GM18861 (cell line): ENCODE measurements at regions not wholly inside any gene's neighbourhood (a gene's known extent, or its start where the extent isn't known, plus 50 kb on each side); places are given as distances from the start of the nearest gene placed in this dataset.
"Not testable (repeated sequence)": the region's sequence is repeated elsewhere in the genome, so short reads cannot be mapped to it uniquely, and the experiment has no call there.

Source experiments
- ATAC-seq: cut with Tn5 transposase; IDR thresholded peaks from one replicate; pipeline ENCODE4 v1.9.1; 2021; ENCODE audit not compliant: unreplicated experiment

DNA sequence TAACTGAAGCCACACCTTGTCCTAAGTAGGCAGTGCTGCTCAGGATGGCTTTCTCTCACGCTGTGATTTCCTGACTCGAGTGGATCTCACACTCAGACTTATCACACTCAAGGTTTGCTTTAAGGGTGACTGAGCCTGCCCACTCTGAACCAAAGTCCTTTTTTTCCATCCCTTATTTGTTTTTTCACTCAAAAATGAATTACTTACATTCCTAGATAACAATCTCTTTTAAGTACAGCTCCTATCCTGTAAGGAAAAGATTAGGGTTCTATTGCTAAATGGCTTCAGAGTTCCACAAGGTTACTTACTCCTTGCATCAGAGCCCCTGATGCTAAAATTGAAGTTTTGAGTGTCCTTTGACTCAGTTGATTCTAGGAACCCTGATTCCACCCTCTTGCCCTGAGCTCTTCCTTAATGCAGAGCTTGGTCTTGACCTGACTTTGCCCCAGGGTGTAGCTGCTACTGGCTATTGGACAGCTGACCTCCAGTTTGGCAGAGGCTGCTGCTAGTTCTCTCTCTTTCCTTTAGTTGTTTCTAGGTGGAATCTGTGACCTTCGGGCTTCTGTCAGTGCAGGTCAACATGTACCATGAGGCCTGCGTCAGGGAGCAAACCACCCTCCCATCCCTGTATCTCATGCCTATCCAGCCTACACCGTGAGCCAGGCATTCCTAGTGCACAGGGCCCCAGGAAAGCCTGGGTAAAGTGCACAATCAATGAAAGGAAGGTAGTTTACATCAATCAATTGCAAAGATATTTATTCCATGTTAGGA is 80.1 kb upstream of the CD55 start:
- ATAC-seq: no peak

DNA sequence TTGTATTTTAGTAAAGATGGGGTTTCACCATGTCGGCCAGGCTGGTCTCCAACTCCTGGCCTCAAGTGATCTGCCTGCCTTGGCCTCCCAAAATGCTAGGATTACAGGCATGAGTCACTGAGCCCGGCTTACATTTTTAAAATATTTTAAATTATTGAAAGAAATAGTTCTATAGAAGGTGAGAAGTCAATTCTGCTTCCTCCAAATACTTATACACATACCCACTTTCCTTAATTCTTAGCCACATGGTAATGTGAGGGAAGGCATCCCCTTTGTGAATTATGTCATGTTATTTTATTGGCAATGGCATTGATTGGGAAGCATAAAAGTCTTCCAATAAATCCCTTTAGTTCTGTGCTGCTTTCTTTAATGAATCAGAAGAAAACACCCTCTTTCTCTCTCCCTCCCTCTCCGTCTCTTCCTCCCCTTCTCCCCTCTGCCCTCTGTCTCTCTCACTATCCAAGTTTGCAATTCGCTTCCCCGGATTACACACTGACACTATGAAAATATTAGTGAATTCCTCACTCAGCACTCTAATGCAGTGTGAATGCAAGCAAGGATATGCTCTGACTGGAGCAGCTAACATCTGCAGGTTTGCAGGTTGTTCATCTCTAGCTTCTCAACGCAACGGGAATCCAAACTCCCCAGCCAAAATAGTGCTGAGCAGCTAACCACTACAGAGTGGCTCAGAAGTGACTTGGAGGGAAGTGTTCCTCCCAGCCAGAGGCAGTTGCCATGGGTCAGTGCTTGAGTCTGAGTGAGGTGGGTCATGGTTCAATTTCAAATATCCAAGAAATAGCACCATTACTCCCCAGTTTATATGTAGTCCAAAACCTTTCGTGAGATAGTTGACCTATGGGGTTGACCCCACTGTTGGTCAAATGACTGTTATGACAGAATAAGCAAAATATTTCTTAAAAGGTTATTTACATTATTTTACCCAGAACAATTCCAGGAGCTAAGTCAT is 77.8 kb upstream of the CD55 start:
- ATAC-seq: no peak

DNA sequence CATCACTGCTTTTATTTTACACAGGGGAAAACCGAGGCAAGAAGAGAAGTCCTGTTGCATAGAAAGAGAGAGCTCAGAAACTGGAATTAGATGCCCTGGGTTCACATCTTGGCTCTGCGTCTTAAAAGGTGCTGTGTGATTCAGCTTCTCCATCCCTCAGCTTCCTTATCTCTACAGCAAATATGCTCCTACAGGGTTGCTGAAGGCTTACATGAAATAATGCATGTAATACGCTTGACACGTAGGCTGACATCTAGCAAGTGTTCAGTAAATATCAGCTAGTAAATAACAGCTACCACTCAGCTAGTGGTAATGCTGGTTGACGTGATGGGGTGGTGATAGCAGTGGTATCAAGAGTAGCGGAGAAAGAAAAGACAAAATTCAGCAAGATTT is 77.1 kb upstream of the CD55 start:
- ATAC-seq: no peak

DNA sequence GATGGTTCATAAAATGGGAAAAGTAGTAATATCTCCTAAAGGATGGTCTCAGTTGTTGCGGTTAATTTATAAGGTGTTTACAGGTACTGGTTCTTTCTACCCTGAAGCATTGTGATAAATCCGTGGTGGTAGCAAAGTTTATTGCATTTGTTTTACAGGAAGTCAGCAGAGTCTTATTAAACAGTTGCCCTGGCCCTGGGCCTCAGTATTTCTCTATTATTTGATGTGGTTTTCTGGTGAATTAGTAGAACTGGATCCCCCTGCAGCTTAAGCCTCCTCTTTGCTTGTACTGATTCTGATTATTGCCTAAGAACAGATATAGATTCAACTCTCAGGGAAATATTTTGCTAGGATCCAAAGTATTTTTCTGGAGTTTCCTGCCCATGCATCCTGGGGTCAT is 76.4 kb upstream of the CD55 start:
- no peak for ATAC-seq

DNA sequence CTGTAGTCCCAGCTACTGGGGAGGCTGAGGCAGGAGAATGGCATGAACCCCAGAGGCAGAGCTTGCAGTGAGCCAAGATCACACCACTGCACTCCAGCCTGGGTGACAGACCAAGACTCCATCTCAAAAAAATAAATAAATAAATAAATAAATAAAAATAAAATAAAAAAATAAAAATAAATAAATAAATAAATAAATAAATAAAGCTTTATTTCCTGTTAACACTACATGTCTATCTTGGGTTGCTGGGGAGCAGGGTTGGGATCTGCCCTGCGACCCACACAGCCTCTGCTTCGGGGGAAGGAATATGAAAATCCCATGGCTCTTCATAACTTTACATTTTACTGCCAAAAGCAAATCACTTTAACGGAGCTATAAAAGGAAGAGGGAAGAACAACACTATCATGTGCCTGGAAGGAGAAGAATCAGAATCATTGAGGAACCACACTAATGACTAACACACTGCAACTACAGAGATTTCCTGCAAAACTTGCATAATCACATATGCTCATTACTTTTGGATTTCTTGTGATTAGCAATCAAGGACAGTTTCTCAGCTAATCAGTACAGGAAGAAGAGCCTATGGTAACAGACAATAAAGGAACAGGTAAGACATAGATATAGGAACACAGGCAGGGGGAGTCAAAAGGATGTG is 72.8 kb upstream of the CD55 start:
- no peak for ATAC-seq

DNA sequence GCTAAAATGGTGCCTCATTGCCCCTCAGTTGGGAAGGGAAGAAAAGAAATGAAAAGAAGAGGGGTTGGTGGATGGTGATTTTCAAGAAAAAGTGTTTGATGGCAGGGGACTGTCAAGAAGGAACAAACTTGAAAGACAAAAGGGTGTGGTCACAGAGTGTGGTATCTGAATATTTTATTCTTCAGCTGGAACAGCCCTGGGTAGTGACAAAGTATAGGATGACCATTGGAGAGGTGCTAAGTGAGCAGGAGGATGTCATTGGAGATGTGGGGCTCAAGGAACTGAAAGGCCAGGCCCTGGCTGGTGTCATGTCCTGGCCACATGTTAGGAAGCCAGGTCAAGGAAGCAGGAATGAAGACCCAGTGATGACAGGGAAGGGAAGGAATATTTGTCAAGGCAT is 71.0 kb upstream of the CD55 start:
- ATAC-seq: no peak

DNA sequence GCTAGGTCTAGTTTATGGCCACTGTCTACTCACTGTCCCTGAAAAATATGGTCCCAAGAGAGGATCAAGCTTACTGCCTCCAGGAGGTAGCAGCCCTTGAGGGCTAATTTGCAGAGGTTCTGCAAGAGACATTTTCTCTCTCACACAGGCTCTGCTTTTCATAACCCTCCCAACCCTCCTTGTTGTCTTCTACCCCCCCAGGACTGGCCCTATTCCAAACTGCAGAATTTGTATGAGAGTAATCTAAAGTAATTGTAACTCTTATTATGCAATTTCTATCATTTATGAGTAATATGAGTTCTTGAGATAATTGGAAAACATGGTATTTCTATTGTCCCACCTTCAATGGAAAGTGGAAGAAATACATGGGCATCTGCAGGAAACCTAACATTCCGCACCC is 70.4 kb upstream of the CD55 start:
- no peak for ATAC-seq

DNA sequence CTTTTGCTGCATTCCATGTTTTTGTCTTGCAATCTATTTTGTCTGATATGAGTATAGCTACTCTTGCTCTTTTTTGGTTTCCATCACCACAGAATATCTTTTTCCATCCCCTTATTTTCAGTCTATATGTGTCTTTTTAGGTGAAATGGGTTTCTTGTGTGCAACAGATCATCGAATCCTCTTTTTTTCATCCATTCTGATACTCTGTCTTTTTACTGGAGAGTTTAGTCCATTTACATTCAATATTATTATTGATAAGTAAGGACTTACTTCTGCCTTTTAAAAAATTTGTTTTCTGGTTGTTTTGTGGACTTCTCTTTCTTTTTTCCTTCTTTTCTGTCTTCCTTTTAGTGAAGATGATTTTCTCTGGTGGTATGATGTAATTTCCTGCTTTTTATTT is 64.6 kb upstream of the CD55 start:
- no peak for ATAC-seq

DNA sequence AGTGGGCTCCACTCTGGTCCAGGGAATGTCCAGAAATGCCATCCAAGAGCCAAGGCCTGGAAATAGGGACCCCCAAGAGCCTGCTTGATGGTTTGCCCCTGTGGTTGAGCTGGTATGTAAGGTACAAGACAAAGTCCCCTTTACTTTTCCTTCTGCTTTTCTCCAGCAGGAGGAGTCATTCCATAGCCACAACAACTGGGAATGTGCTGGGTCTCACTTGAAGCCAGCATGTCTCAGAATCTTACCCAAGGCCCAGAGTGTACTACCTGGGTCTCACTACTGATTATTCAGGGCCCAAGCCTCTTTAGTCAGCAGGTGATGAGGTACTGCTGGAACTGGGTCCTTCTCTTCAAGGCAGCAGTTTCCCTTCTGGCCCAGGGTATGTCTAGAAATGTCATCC is 62.1 kb upstream of the CD55 start:
- no peak for ATAC-seq

DNA sequence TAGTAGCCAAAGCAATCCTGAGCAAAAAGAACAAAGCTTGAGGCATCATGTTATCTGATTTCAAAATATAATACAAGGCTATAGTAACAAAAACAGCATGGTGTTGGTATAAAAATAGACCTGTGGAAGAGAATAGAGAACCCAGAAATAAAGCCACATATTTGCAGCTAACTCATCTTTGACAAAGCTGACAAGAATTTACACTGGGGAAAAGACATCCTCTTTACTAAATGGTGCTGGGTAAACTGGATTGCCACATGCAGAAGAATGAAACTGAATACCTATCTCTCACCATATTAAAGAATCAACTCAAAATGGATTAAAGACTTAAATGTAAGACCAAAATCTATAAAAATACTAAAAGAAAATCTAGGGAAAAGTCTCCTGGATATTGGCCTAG is 59.5 kb upstream of the CD55 start:
- ATAC-seq: no peak

DNA sequence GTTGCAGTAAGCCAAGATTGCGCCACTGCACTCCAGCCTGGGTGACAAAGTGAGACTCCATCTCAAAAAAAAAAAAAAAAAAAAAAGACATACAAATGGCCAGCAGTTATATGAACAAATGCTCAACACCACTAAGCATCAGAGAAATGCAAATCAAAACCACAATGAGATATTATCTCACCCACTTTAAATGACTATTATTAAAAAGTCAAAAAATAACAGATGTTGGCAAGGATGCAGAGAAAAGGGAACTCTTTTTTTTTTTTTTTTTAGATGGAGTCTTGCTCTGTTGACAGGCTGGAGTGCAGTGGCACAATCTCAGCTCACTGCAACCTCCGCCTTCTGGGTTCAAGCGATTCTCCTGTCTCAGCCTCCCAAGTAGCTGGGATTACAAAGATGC is 58.6 kb upstream of the CD55 start:
- ATAC-seq: not testable (repeated sequence)

DNA sequence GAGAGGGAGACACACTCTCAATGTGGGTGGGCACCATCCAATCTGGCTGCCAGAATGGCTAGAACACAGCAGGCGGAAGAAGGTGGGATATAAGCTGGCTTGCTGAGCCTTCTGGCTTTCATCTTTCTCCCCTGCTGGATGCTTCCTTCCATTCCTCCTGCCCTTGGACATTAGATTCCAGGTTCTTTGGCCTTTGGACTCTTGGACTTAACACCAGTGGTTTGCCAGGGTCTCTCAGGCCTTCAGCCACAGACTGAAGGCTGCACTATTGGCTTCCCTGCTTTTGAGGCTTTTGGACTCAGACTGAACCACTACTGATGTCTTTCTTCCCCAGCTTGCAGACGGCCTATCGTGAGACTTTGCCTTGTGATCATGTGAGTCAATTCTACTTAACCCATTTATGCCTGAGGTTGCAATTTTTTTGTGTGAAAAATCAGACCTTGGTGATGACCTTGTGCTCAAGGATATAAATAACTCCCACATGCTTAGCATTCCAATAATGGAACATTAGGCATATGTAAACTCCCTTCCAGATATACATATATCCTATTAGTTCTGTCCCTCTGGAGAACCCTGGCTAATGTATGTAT is 56.7 kb upstream of the CD55 start:
- ATAC-seq: no peak

DNA sequence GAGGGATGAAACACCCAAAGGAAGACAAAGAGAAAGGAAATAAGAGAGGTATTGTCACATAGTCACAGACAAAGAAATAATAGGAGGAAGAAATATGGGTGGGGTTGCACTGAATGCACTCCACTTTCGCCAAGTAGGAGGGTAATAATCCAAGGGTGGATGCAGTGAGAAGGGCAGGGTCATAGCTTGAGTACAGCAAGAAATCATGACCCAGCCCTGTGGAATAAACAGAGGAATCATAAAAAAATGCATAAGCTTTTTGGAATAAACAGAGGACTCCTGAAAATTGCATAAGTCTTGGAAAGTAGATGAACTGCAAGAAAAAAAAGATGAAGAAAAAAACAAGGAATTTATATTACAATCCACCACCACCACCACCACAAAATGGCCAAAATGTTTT is 53.1 kb upstream of the CD55 start:
- no peak for ATAC-seq

DNA sequence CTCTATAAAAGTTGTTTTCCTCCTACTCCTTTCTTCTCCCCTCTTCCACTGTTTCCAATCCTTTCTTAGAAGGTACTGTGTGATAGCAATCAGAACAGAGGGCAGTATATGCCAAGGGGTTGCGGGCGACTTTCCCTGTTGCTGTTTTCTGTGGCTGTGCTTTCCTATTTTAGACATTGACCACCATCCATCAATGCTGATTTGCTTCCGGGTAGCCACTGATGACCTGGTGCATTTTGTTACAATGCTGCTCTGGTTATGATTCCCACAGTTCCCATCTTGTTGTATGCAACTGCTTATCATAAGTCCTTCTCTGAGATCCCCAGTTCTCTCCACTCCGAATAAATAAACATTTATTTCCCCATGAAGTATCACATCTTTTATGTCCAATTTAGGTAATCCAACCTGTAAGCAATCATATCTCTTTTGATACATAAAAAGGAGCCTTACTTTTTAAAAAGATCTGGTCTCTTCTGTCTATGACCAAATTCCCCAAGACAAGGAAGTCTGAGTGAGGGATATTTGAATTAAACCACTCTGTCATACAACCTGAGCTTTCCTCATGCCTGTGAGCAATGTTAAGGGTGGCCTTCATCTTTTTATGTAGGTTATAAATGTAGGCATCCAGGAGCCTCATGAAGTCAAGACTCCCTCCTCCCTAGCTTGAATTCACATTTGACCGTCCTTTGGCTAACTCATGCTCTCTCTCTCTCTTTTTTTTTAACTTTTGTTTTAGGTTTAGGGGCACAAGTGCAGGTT is 52.5 kb upstream of the CD55 start:
- no peak for ATAC-seq
